Duodenal mucosa (tissue), 2 donors: ENCODE measurements at regions not wholly inside any gene's neighbourhood (a gene's known extent, or its start where the extent isn't known, plus 50 kb on each side); places are given as distances from the start of the nearest gene placed in this dataset.
"Not testable (repeated sequence)": the region's sequence is repeated elsewhere in the genome, so short reads cannot be mapped to it uniquely, and the experiment has no call there.

Source experiments
- H3K27ac ChIP-seq: one replicate; pipeline ENCODE4 v1.7.0; 2013; ENCODE audit warnings: low read depth, low read length
- H3K27me3 ChIP-seq, 2 donors: one replicate each; pipeline ENCODE4 v1.7.0; 2013; ENCODE audit warnings: low read length in 2 of 2, control low read depth in 1 of 2; ENCODE audit not compliant: insufficient read depth in 2 of 2, control insufficient read depth in 1 of 2
- H3K36me3 ChIP-seq, 2 donors: one replicate each; pipeline ENCODE4 v1.7.0; 2013; ENCODE audit warnings: low read length in 2 of 2, control low read depth in 1 of 2; ENCODE audit not compliant: insufficient read depth in 2 of 2, control insufficient read depth in 1 of 2
- H3K4me1 ChIP-seq, 2 donors: one replicate each; pipeline ENCODE4 v1.7.0; 2013; ENCODE audit warnings: low read length in 2 of 2, control low read depth in 1 of 2; ENCODE audit not compliant: insufficient read depth in 2 of 2, control insufficient read depth in 1 of 2
- H3K4me3 ChIP-seq, 2 donors: one replicate each; pipeline ENCODE4 v1.7.0; 2013; ENCODE audit warnings: low read length in 2 of 2, low read depth in 1 of 2
- H3K9ac ChIP-seq, 2 donors: one replicate each; pipeline ENCODE4 v1.7.0; 2013; ENCODE audit warnings: low read length in 2 of 2, low read depth in 1 of 2
- H3K9me3 ChIP-seq, 2 donors: one replicate each; pipeline ENCODE4 v1.7.0; 2013; ENCODE audit warnings: low read length in 2 of 2, control low read depth in 1 of 2; ENCODE audit not compliant: control insufficient read depth in 1 of 2

DNA sequence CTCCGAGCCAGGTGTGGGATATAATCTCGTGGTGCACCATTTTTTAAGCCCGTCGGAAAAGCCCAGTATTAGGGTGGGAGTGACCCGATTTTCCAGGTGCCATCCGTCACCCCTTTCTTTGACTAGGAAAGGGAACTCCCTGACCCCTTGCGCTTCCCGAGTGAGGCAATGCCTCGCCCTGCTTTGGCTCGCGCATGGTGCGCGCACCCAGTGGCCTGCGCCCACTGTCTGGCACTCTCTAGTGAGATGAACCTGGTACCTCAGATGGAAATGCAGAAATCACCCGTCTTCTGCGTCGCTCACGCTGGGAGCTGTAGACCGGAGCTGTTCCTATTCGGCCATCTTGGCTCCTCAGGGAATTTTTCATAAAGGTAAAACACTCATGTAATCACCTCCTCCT, 63.9 kb downstream of the RWDD3 start:
- H3K36me3 ChIP-seq, H3K4me3 ChIP-seq, H3K27ac ChIP-seq, H3K9ac ChIP-seq, H3K9me3 ChIP-seq, H3K4me1 ChIP-seq, H3K27me3 ChIP-seq: not testable (repeated sequence)

- Histone ChIP-seq H3K9ac (no peak overlapping the region), H3K36me3 (no peaks in the 10 kb centered on the region), H3K9me3 (no peaks in the 10 kb centered on the region), H3K4me3 (no peak overlapping the region), H3K4me1 (no peaks in the 10 kb centered on the region), H3K27me3 (no peaks in the 10 kb centered on the region), H3K27ac (no peak overlapping the region)
These were observed 67.1 kb downstream of the RWDD3 start for GRCh38 chr1:95301091-95301490.

DNA sequence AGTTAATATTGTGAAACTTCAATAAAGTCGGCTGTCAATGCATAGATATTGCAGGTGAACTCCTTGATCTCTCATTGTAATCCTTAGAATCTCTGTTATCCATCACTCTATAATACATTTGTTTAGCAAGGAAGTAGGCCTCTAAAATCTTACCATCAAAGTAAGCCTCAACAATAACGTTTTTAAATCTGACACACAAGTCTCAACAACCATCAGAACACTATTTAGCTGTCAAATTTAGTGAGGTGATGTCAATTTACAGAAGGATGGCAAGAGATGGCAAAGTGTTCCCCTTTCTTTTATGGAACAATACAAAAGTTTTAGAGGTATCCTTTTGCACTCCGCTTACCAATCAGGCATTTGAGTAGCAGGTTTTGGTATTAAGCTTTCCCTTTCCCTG, 67.6 kb downstream of the RWDD3 start:
- Histone ChIP-seq H3K27ac (no peak overlapping the region), H3K36me3 (no peaks in the 10 kb centered on the region), H3K9me3 (no peaks in the 10 kb centered on the region), H3K9ac (no peak overlapping the region), H3K4me3 (no peak overlapping the region), H3K27me3 (no peaks in the 10 kb centered on the region), H3K4me1 (no peaks in the 10 kb centered on the region)

GRCh38 chr1:95304803-95305202, 70.8 kb downstream of the RWDD3 start:
- Histone ChIP-seq H3K9me3 (no peaks in the 10 kb centered on the region), H3K27ac (no peak overlapping the region), H3K9ac (no peak overlapping the region), H3K36me3 (no peaks in the 10 kb centered on the region), H3K4me1 (no peaks in the 10 kb centered on the region), H3K4me3 (no peak overlapping the region), H3K27me3 (no peaks in the 10 kb centered on the region)

- no peaks in the 10 kb centered on the region for H3K27me3 ChIP-seq
- H3K9ac ChIP-seq: no peak overlapping the region
- H3K4me3 ChIP-seq: no peak overlapping the region
- H3K36me3 ChIP-seq: no peaks in the 10 kb centered on the region
- H3K4me1 ChIP-seq: no peaks in the 10 kb centered on the region
- H3K9me3 ChIP-seq: no peaks in the 10 kb centered on the region
- H3K27ac ChIP-seq: no peak overlapping the region
These were observed 74.4 kb downstream of the RWDD3 start for GRCh38 chr1:95308276-95309030.

DNA sequence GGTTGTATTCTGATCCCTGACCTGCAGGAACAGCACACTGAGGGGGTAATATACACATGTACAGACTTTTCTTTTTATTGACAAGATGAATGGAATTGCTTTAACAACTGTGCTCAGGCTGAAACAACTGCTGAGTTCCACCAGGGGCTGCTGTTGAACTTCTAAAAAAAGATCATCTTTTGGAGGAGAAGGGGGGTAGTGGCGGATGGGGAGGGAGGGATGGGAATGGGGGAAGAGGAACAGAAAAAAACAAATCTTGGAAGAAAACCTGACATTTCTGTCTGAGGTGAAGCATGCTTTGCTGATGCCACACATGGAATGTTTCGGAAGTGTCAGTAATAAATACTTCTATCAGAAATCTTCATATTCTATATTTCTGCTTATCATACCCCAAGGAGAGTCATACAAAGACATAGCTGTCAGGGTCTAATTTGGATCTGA, 75.0 kb downstream of the RWDD3 start:
- Histone ChIP-seq H3K9ac (no peak overlapping the region), H3K27ac (no peak overlapping the region), H3K27me3 (no peaks in the 10 kb centered on the region), H3K4me3 (no peak overlapping the region), H3K36me3 (no peaks in the 10 kb centered on the region), H3K9me3 (no peaks in the 10 kb centered on the region), H3K4me1 (no peaks in the 10 kb centered on the region)

- Histone ChIP-seq H3K9me3 (no peaks in the 10 kb centered on the region), H3K27me3 (no peaks in the 10 kb centered on the region), H3K9ac (no peak overlapping the region), H3K27ac (no peak overlapping the region), H3K4me3 (no peak overlapping the region), H3K4me1 (no peaks in the 10 kb centered on the region), H3K36me3 (no peaks in the 10 kb centered on the region)
These were observed 77.0 kb downstream of the RWDD3 start for GRCh38 chr1:95311014-95311413.

DNA sequence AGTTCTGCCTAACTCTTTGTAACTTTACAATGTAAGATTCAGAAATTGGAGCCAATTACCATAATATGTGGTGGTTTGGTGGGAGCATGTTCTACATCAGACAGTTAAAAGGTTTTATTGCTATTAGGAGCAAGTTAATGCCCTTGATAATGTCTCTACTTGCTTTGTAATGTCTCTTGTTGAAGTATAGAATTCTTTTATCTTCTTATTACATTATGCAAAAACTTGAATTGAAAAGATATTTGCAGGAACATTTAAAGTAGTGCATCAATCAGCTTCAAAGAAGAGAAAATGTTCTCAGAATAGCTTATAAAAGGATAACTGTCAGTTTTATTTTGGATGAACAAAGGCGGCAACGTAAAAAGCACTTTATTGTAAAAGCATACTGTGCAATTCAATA, 77.8 kb downstream of the RWDD3 start:
- H3K36me3 ChIP-seq: no peaks in the 10 kb centered on the region
- no peak overlapping the region for H3K9ac ChIP-seq
- H3K9me3 ChIP-seq: no peaks in the 10 kb centered on the region
- H3K4me3 ChIP-seq: no peak overlapping the region
- no peaks in the 10 kb centered on the region for H3K4me1 ChIP-seq
- H3K27ac ChIP-seq: no peak overlapping the region
- peaks cover 0 to 3% of the 10 kb centered on the region in 2 donors for H3K27me3 ChIP-seq

DNA sequence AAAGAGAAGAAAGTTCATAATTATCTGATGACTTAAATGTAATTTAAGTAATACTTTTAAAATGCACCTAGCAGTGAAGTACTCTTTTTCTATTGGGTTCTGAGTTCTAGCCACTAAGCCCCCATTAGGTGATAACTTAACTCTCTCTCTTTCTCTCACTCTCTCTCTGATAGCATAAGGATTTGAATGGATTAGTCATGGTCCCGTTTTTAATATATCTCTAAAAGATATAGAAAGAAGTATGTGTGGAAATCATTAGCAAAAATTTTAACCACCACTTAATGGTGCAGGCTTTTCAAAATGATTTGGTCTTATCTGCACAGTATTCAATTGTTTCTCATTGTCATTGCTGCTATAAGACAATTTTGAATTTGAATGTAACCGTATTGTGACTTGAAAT, 78.2 kb downstream of the RWDD3 start:
- H3K9me3 ChIP-seq: no peaks in the 10 kb centered on the region
- no peaks in the 10 kb centered on the region for H3K4me1 ChIP-seq
- no peak overlapping the region for H3K27ac ChIP-seq
- H3K9ac ChIP-seq: no peak overlapping the region
- no peak overlapping the region for H3K4me3 ChIP-seq
- H3K27me3 ChIP-seq: peaks cover 0 to 3% of the 10 kb centered on the region in 2 donors
- H3K36me3 ChIP-seq: no peaks in the 10 kb centered on the region

DNA sequence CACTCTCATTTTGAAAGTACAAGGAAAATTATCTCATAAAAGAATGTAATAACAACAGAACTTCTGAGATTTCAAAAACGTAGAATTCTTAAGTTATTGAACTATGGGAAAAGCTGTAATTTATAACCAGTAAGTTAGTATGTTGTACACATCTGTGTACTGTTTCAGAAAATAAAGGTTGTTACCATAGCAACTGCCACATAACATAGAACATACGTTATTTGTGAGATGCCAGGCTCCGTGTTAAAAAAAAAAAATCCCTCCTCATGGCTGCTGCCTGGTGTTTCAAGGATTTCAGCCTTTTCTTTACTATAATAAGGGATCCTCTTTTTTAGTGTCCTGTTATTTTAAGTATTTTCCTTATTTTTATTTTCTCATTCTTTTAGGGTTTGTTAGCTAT, 79.5 kb downstream of the RWDD3 start:
- Histone ChIP-seq H3K36me3 (no peaks in the 10 kb centered on the region), H3K9me3 (no peaks in the 10 kb centered on the region), H3K4me1 (no peaks in the 10 kb centered on the region), H3K4me3 (no peak overlapping the region), H3K27me3 (peaks cover 0 to 3% of the 10 kb centered on the region in 2 donors), H3K27ac (no peak overlapping the region), H3K9ac (no peak overlapping the region)
